Astrocyte of the spinal cord (primary cell): ENCODE measurements at regions not wholly inside any gene's neighbourhood (a gene's known extent, or its start where the extent isn't known, plus 50 kb on each side); places are given as distances from the start of the nearest gene placed in this dataset.

Source experiments
- DNase-seq: peaks from one replicate; pipeline ENCODE4 v3.0.0; 2011; ENCODE audit warnings: low read depth, low spot score
- H3K4me3 ChIP-seq: 2 replicates; pipeline ENCODE4 v1.5.1; 2011; ENCODE audit warnings: low read depth, mild to moderate bottlenecking, low read length, moderate library complexity
- in situ Hi-C: cut with HindIII; loops from 2 replicates; pipeline ENCODE4 v1.10.0; 2017; ENCODE audit warnings: low sequenced_read_pairs
- TF ChIP-seq, protein P1 (sequence below): IDR thresholded peaks from 2 replicates; pipeline ENCODE4 v1.5.1; 2012; ENCODE audit warnings: low read depth, mild to moderate bottlenecking, low read length, inconsistent platforms

DNA sequence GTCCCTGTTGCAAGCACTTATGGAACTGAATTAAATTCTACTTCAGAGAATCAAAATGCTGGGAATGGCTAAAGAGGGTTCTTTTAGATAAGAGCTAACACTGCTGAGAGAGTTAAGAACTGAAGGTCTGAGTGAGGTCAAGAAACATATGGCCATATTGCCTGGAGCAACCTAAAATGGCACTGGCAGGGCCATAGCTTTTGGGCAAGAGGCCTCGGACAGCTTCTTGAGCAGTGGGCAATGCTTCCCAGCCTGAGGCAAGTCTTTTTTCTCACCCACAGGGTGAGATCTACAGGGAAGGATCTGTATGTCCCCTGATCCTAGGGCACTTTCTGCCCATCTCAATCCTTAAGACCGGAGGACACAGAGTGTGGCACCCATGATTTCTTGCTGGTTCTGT lies 244.6 kb upstream of the NT5C1B start:
- in situ Hi-C loops = no loop called here
- no peak overlapping the region for H3K4me3 ChIP-seq
- TF ChIP-seq, protein P1, sequence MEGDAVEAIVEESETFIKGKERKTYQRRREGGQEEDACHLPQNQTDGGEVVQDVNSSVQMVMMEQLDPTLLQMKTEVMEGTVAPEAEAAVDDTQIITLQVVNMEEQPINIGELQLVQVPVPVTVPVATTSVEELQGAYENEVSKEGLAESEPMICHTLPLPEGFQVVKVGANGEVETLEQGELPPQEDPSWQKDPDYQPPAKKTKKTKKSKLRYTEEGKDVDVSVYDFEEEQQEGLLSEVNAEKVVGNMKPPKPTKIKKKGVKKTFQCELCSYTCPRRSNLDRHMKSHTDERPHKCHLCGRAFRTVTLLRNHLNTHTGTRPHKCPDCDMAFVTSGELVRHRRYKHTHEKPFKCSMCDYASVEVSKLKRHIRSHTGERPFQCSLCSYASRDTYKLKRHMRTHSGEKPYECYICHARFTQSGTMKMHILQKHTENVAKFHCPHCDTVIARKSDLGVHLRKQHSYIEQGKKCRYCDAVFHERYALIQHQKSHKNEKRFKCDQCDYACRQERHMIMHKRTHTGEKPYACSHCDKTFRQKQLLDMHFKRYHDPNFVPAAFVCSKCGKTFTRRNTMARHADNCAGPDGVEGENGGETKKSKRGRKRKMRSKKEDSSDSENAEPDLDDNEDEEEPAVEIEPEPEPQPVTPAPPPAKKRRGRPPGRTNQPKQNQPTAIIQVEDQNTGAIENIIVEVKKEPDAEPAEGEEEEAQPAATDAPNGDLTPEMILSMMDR = no peak
- DNase-seq = no peak

DNA sequence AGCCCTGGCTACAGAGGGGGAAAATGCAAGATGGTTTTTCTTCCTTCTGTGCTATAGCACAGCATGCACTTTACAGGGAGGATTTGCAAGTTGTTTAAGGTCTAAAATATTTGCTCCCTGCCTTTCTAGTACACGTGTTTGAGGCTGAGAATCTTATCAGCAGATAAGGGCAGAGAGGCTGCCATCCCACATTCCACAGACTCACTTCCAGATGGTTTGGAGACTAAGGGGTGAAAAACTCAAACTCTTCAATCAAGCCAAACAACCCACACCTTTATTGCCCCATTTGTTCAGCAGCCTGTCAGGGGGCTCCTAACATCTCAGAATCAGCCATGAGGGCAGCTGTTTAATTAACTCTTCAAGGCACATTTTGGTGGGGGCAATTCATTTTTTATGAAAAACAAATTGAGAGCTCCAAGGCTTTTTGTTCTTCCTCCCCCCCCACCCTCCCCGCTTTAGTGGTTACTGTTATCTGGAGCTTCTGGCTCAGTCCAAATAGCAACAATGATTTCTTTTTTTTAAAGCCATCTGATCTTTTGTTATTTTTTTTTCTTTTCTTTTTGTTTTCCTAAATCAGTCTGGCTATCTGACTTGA lies 242.6 kb upstream of the NT5C1B start:
- in situ Hi-C loops = no loop called here
- no peak overlapping the region for H3K4me3 ChIP-seq
- no peak for DNase-seq
- TF ChIP-seq, protein P1 = no peak

DNA sequence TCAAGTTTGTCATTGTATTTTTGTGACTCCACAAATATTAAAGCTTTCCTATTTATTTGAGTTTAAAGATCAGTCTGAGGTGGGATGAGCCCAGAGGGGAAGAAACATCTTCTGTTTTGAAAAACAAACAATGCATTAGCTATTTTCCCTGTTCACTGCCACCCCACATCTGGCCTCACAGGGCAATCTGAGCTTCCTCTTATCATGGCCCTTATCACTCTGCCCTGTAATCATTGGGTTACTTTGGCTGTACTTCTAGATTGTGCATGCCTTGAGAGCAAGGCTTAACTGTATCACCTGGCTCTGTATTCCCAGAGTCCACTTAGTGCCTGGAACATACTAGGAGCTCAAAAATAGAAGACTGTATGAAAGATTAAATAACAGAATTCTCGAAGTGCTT lies 241.6 kb upstream of the NT5C1B start:
- TF ChIP-seq, protein P1 = no peak
- no peak overlapping the region for H3K4me3 ChIP-seq
- DNase-seq = no peak
- in situ Hi-C loops = no loop called here

DNA sequence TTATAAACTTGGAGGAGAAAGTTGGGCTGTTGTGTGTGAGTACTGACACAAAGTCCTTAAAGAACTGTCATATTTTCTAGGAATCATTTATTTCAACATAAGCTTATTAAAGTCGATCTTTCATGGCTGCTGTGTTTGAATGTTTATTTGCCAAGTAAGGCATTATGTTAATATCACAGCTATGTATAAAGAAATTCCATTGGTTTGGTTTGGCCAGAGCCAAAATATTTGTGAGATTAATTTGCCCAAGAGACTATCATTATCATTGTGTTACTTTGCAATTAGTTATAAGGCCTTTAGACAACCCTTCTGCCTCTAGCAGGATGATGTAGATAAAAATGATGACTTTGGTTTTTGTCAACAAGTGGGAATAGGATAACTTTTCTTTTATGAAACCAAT lies 240.6 kb upstream of the NT5C1B start:
- H3K4me3 ChIP-seq = no peak overlapping the region
- no peak for DNase-seq
- in situ Hi-C loops = no loop called here
- TF ChIP-seq, protein P1 = no peak

DNA sequence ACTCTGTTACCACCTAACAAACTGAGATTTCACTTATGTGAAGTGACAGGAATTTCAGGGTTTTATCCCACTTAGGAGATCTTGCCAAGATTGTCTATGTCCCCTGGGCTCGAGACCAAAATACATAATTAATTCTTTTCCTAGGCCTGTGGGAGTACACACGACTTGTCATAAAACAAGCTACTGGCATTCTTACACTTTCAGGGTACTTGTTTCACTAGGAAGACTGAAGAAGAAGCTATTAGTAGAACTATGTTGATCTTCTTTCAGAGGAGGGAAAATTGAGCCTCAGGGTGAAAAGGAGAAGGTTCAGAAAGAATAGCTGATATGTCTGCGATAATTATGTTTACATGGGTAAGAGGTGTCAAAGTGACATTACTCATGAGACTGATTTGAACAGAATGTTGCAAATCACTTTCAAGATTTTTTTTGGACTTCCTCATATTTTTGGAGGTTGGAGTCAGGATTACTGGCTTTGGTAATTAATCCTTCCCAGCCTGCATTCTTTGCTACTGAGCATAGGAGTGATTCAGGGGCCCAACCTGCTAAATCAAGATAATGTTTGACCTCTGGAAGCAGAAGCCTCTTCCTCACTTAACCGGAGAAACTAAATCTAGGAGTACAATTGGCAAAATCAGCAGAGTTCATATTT lies 240.0 kb upstream of the NT5C1B start:
- no peak overlapping the region for H3K4me3 ChIP-seq

DNA sequence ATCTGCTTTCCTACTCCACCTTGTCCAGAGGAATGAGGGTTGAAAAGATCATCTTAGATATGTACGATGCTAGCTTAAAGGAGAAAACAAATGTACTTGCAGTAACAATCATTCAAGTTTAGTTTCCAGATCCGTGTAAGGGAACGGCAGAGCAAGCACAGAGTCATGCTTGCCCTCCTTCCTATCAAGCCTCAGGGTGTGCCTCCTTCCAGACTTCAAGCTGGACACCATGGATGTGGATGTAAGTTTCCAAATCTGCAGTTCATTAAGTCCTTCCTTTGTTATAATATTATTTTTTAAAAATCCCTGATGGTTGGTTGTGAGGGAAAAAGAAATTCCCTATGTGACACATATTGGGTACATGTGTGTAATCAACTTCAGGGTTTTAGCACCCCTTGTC lies 238.9 kb upstream of the NT5C1B start:
- TF ChIP-seq, protein P1 = no peak
- in situ Hi-C loops = no loop called here
- H3K4me3 ChIP-seq = no peak overlapping the region
- DNase-seq = no peak

More for the DNA sequence above, 240.0 kb upstream of the NT5C1B start:
- TF ChIP-seq, protein P1 = no peak
- in situ Hi-C loops = no loop called here
- DNase-seq = peak; percentile 22
